CD4-positive, alpha-beta T cell treated with Interleukin-21 for 1 hour (primary cell): ENCODE measurements at regions not wholly inside any gene's neighbourhood (a gene's known extent, or its start where the extent isn't known, plus 50 kb on each side); places are given as distances from the start of the nearest gene placed in this dataset.

Source experiments
- DNase-seq: peaks from one replicate; pipeline ENCODE4 v3.0.0-alpha.2; 2020

GRCh38 chr7:85883-86515 lies 106.4 kb upstream of the FAM20C start:
- no peak for DNase-seq

- DNase-seq = no peak
These were observed 105.7 kb upstream of the FAM20C start for GRCh38 chr7:86629-87028.

- DNase-seq = no peak
These were observed 105.3 kb upstream of the FAM20C start for GRCh38 chr7:87047-87446.

GRCh38 chr7:87671-88070 lies 104.7 kb upstream of the FAM20C start:
- DNase-seq = no peak

GRCh38 chr7:88095-88926 lies 104.1 kb upstream of the FAM20C start:
- no peak for DNase-seq

- DNase-seq = no peak
These were observed 103.5 kb upstream of the FAM20C start for GRCh38 chr7:88927-89231.

- no peak for DNase-seq
These were observed 102.9 kb upstream of the FAM20C start for GRCh38 chr7:89232-90019.

- DNase-seq = no peak
These were observed 102.0 kb upstream of the FAM20C start for GRCh38 chr7:90111-91063.

GRCh38 chr7:91396-92175 lies 100.8 kb upstream of the FAM20C start:
- DNase-seq = no peak

- no peak for DNase-seq
These were observed 100.1 kb upstream of the FAM20C start for GRCh38 chr7:92231-92674.

GRCh38 chr7:92888-93672 lies 99.3 kb upstream of the FAM20C start:
- DNase-seq = no peak

- no peak for DNase-seq
These were observed 98.0 kb upstream of the FAM20C start for GRCh38 chr7:94251-94801.

GRCh38 chr7:95180-95862 lies 97.0 kb upstream of the FAM20C start:
- no peak for DNase-seq

GRCh38 chr7:95863-96260 lies 96.5 kb upstream of the FAM20C start:
- DNase-seq = no peak

- no peak for DNase-seq
These were observed 95.5 kb upstream of the FAM20C start for GRCh38 chr7:96861-97260.

GRCh38 chr7:97310-97841 lies 95.0 kb upstream of the FAM20C start:
- no peak for DNase-seq

- DNase-seq = no peak
These were observed 91.0 kb upstream of the FAM20C start for GRCh38 chr7:101146-102046.

- no peak for DNase-seq
These were observed 90.2 kb upstream of the FAM20C start for GRCh38 chr7:102047-102711.
